ENCODE measurements at regions not wholly inside any gene's neighbourhood (a gene's known extent, or its start where the extent isn't known, plus 50 kb on each side); places are given as distances from the start of the nearest gene placed in this dataset.

GRCh38 chr4:11488657-11489452 is 60.2 kb upstream of the HS3ST1 start:
- TF ChIP-seq, protein P1, sequence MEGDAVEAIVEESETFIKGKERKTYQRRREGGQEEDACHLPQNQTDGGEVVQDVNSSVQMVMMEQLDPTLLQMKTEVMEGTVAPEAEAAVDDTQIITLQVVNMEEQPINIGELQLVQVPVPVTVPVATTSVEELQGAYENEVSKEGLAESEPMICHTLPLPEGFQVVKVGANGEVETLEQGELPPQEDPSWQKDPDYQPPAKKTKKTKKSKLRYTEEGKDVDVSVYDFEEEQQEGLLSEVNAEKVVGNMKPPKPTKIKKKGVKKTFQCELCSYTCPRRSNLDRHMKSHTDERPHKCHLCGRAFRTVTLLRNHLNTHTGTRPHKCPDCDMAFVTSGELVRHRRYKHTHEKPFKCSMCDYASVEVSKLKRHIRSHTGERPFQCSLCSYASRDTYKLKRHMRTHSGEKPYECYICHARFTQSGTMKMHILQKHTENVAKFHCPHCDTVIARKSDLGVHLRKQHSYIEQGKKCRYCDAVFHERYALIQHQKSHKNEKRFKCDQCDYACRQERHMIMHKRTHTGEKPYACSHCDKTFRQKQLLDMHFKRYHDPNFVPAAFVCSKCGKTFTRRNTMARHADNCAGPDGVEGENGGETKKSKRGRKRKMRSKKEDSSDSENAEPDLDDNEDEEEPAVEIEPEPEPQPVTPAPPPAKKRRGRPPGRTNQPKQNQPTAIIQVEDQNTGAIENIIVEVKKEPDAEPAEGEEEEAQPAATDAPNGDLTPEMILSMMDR (IDR thresholded peaks at IDR 0.05; ENCODE audit: borderline replicate concordance, insufficient read depth, low read depth, low read length) = 0 out of 2 replicates have a peak, but pooled peaks have one; percentile 11

GRCh38 chr4:11487868-11488544 is 59.3 kb upstream of the HS3ST1 start:
- TF ChIP-seq, protein P1 (IDR thresholded peaks at IDR 0.05; ENCODE audit: borderline replicate concordance, insufficient read depth, low read depth, low read length) = no peak
- no peak overlapping the region for H3K4me3 ChIP-seq (ENCODE audit: low read depth, low read length)

More at GRCh38 chr4:11488657-11489452, 60.2 kb upstream of the HS3ST1 start:
- H3K4me3 ChIP-seq (ENCODE audit: low read depth, low read length) = no peak overlapping the region

GRCh38 chr4:11487139-11487538 is 58.4 kb upstream of the HS3ST1 start:
- TF ChIP-seq, protein P1 (IDR thresholded peaks at IDR 0.05; ENCODE audit: borderline replicate concordance, insufficient read depth, low read depth, low read length) = no peak
- H3K4me3 ChIP-seq (ENCODE audit: low read depth, low read length) = no peak overlapping the region

GRCh38 chr4:11485926-11486325 is 57.2 kb upstream of the HS3ST1 start:
- TF ChIP-seq, protein P1 (IDR thresholded peaks at IDR 0.05; ENCODE audit: borderline replicate concordance, insufficient read depth, low read depth, low read length) = no peak
- no peak overlapping the region for H3K4me3 ChIP-seq (ENCODE audit: low read depth, low read length)

DNA sequence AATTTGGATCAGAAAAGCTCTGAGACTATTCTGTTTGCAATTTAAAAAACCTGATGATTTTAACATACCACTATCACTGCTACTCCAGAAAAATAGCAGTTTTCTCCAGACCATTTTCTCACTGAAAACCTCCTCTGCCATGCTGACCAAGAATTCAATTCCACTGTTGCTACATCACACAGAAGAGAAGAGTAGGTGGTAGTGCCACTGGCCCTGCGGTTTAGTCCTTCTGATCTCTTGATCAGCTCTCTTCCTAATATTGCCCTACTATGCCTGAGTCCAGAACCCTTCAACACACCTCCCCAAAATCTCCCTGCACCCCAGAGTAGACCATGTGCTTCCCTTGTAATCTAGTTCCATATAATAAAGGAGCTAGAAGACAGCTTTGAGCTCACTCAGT is 55.8 kb upstream of the HS3ST1 start:
- TF ChIP-seq, protein P1 (IDR thresholded peaks at IDR 0.05; ENCODE audit: borderline replicate concordance, insufficient read depth, low read depth, low read length) = no peak

GRCh38 chr4:11483046-11483445 is 54.4 kb upstream of the HS3ST1 start:
- TF ChIP-seq, protein P1 (IDR thresholded peaks at IDR 0.05; ENCODE audit: borderline replicate concordance, insufficient read depth, low read depth, low read length) = no peak

More for the DNA sequence above, 55.8 kb upstream of the HS3ST1 start:
- H3K4me3 ChIP-seq (ENCODE audit: low read depth, low read length) = no peak overlapping the region

More at GRCh38 chr4:11483046-11483445, 54.4 kb upstream of the HS3ST1 start:
- no peak overlapping the region for H3K4me3 ChIP-seq (ENCODE audit: low read depth, low read length)

Data from GM12875 (cell line).